GM19043 (cell line): ENCODE measurements at regions not wholly inside any gene's neighbourhood (a gene's known extent, or its start where the extent isn't known, plus 50 kb on each side); places are given as distances from the start of the nearest gene placed in this dataset.

Source experiments
- ATAC-seq: cut with Tn5 transposase; IDR thresholded peaks from one replicate; pipeline ENCODE4 v1.9.1; 2021; ENCODE audit warnings: low read depth; ENCODE audit not compliant: unreplicated experiment

- no peak for ATAC-seq
Measured at GRCh38 chr10:118181021-118181420, 134.3 kb upstream of the RAB11FIP2 start.

- ATAC-seq, result no peak
Measured at GRCh38 chr10:118175148-118175547, 128.4 kb upstream of the RAB11FIP2 start.

- ATAC-seq, result no peak
Measured at GRCh38 chr10:118173296-118173695, 126.6 kb upstream of the RAB11FIP2 start.

- ATAC-seq, result no peak
Measured at GRCh38 chr10:118171861-118172260, 125.1 kb upstream of the RAB11FIP2 start.

- ATAC-seq, result no peak
Measured at GRCh38 chr10:118167056-118167700, 120.4 kb upstream of the RAB11FIP2 start.

- ATAC-seq, result no peak
Measured at GRCh38 chr10:118163217-118163616, 116.5 kb upstream of the RAB11FIP2 start.

GRCh38 chr10:118161461-118162246 lies 114.9 kb upstream of the RAB11FIP2 start:
- ATAC-seq, result no peak

- ATAC-seq, result no peak
Measured at GRCh38 chr10:118153287-118153686, 106.5 kb upstream of the RAB11FIP2 start.

GRCh38 chr10:118151461-118151860 lies 104.7 kb upstream of the RAB11FIP2 start:
- ATAC-seq, result no peak

GRCh38 chr10:118148247-118148646 lies 101.5 kb upstream of the RAB11FIP2 start:
- ATAC-seq, result no peak

GRCh38 chr10:118145256-118145655 lies 98.5 kb upstream of the RAB11FIP2 start:
- ATAC-seq, result no peak

GRCh38 chr10:118141471-118141870 lies 94.7 kb upstream of the RAB11FIP2 start:
- ATAC-seq, result no peak

- no peak for ATAC-seq
Measured at GRCh38 chr10:118139321-118139720, 92.6 kb upstream of the RAB11FIP2 start.

- ATAC-seq, result no peak
Measured at GRCh38 chr10:118128675-118129074, 81.9 kb upstream of the RAB11FIP2 start.

- ATAC-seq, result no peak
Measured at GRCh38 chr10:118118716-118119115, 72.0 kb upstream of the RAB11FIP2 start.

- no peak for ATAC-seq
Measured at GRCh38 chr10:118116715-118117449, 70.1 kb upstream of the RAB11FIP2 start.

- no peak for ATAC-seq
Measured at GRCh38 chr10:118116362-118116714, 69.6 kb upstream of the RAB11FIP2 start.

- ATAC-seq, result no peak
Measured at GRCh38 chr10:118115701-118116100, 69.0 kb upstream of the RAB11FIP2 start.

- no peak for ATAC-seq
Measured at GRCh38 chr10:118114992-118115391, 68.3 kb upstream of the RAB11FIP2 start.

GRCh38 chr10:118112543-118113125 lies 65.9 kb upstream of the RAB11FIP2 start:
- ATAC-seq, result no peak

GRCh38 chr10:118110750-118111149 lies 64.0 kb upstream of the RAB11FIP2 start:
- ATAC-seq, result no peak
